ENCODE measurements at regions not wholly inside any gene's neighbourhood (a gene's known extent, or its start where the extent isn't known, plus 50 kb on each side); places are given as distances from the start of the nearest gene placed in this dataset.

- TF ChIP-seq CTCF (IDR thresholded peaks at IDR 0.05; ENCODE audit: extremely low read depth, missing control alignments) = no peak
- DNase-seq (ENCODE audit: low spot score) = no peak
Observed at GRCh38 chr5:167952278-167952995, 339.0 kb upstream of the WWC1 start.

- DNase-seq (ENCODE audit: low spot score) = no peak
- TF ChIP-seq CTCF (IDR thresholded peaks at IDR 0.05; ENCODE audit: extremely low read depth, missing control alignments) = no peak
Observed at GRCh38 chr5:167953151-167953798, 338.2 kb upstream of the WWC1 start.

GRCh38 chr5:167961731-167962130 is 329.7 kb upstream of the WWC1 start:
- TF ChIP-seq CTCF (IDR thresholded peaks at IDR 0.05; ENCODE audit: extremely low read depth, missing control alignments) = no peak
- DNase-seq (ENCODE audit: low spot score) = no peak

GRCh38 chr5:167964529-167964928 is 326.9 kb upstream of the WWC1 start:
- no peak for DNase-seq (ENCODE audit: low spot score)
- no peak for TF ChIP-seq CTCF (IDR thresholded peaks at IDR 0.05; ENCODE audit: extremely low read depth, missing control alignments)

GRCh38 chr5:167965710-167966109 is 325.7 kb upstream of the WWC1 start:
- TF ChIP-seq CTCF (IDR thresholded peaks at IDR 0.05; ENCODE audit: extremely low read depth, missing control alignments) = no peak
- DNase-seq (ENCODE audit: low spot score) = no peak

GRCh38 chr5:167966979-167967378 is 324.5 kb upstream of the WWC1 start:
- no peak for TF ChIP-seq CTCF (IDR thresholded peaks at IDR 0.05; ENCODE audit: extremely low read depth, missing control alignments)
- no peak for DNase-seq (ENCODE audit: low spot score)

- no peak for DNase-seq (ENCODE audit: low spot score)
- TF ChIP-seq CTCF (IDR thresholded peaks at IDR 0.05; ENCODE audit: extremely low read depth, missing control alignments) = no peak
Observed at GRCh38 chr5:167967494-167968177, 323.8 kb upstream of the WWC1 start.
